ENCODE measurements at regions not wholly inside any gene's neighbourhood (a gene's known extent, or its start where the extent isn't known, plus 50 kb on each side); places are given as distances from the start of the nearest gene placed in this dataset.

- no peak overlapping the region for H3K4me3 ChIP-seq (ENCODE audit: low read depth, low read length)
- no peak for DNase-seq (ENCODE audit: low read depth)
- no peak for TF ChIP-seq CTCF (IDR thresholded peaks at IDR 0.05; ENCODE audit: insufficient read depth, low read length)
These were observed 466.3 kb downstream of the AACS start for GRCh38 chr12:125531574-125531973.

- TF ChIP-seq CTCF (IDR thresholded peaks at IDR 0.05; ENCODE audit: insufficient read depth, low read length), result peak; percentile 62
- DNase-seq (ENCODE audit: low read depth), result peak; percentile 10
- H3K4me3 ChIP-seq (ENCODE audit: low read depth, low read length), result no peak overlapping the region
These were observed 468.3 kb downstream of the AACS start for GRCh38 chr12:125533434-125534029.

- no peak overlapping the region for H3K4me3 ChIP-seq (ENCODE audit: low read depth, low read length)
- TF ChIP-seq CTCF (IDR thresholded peaks at IDR 0.05; ENCODE audit: insufficient read depth, low read length), result no peak
- no peak for DNase-seq (ENCODE audit: low read depth)
These were observed 473.4 kb downstream of the AACS start for GRCh38 chr12:125538401-125539199.

- no peak overlapping the region for H3K4me3 ChIP-seq (ENCODE audit: low read depth, low read length)
- no peak for TF ChIP-seq CTCF (IDR thresholded peaks at IDR 0.05; ENCODE audit: insufficient read depth, low read length)
These were observed 475.5 kb downstream of the AACS start for GRCh38 chr12:125540580-125541204.

GRCh38 chr12:125544960-125545359 is 479.7 kb downstream of the AACS start:
- H3K4me3 ChIP-seq (ENCODE audit: low read depth, low read length), result no peak overlapping the region
- DNase-seq (ENCODE audit: low read depth), result no peak
- no peak for TF ChIP-seq CTCF (IDR thresholded peaks at IDR 0.05; ENCODE audit: insufficient read depth, low read length)

More at GRCh38 chr12:125540580-125541204, 475.5 kb downstream of the AACS start:
- DNase-seq (ENCODE audit: low read depth), result no peak

GRCh38 chr12:125549171-125549570 is 483.9 kb downstream of the AACS start:
- TF ChIP-seq CTCF (IDR thresholded peaks at IDR 0.05; ENCODE audit: insufficient read depth, low read length), result no peak
- no peak for DNase-seq (ENCODE audit: low read depth)
- H3K4me3 ChIP-seq (ENCODE audit: low read depth, low read length), result no peak overlapping the region

All from fibroblast of the aortic adventitia (primary cell).